ENCODE measurements at regions not wholly inside any gene's neighbourhood (a gene's known extent, or its start where the extent isn't known, plus 50 kb on each side); places are given as distances from the start of the nearest gene placed in this dataset.
"Not testable (repeated sequence)": the region's sequence is repeated elsewhere in the genome, so short reads cannot be mapped to it uniquely, and the experiment has no call there.

- DNase-seq (ENCODE audit: low spot score), result not testable (repeated sequence)
Observed at GRCh38 chr2:111366641-111367029, 245.9 kb downstream of the BCL2L11 start.

- not testable (repeated sequence) for DNase-seq (ENCODE audit: low spot score)
Observed at GRCh38 chr2:111367080-111367479, 246.4 kb downstream of the BCL2L11 start.

- not testable (repeated sequence) for DNase-seq (ENCODE audit: low spot score)
Observed at GRCh38 chr2:111367871-111368270, 247.2 kb downstream of the BCL2L11 start.

GRCh38 chr2:111368288-111368687 is 247.6 kb downstream of the BCL2L11 start:
- DNase-seq (ENCODE audit: low spot score), result not testable (repeated sequence)

GRCh38 chr2:111373060-111373459 is 252.3 kb downstream of the BCL2L11 start:
- DNase-seq (ENCODE audit: low spot score), result not testable (repeated sequence)

GRCh38 chr2:111373989-111374388 is 253.3 kb downstream of the BCL2L11 start:
- not testable (repeated sequence) for DNase-seq (ENCODE audit: low spot score)

- not testable (repeated sequence) for DNase-seq (ENCODE audit: low spot score)
Observed at GRCh38 chr2:111374734-111375133, 254.0 kb downstream of the BCL2L11 start.

GRCh38 chr2:111375320-111375883 is 254.7 kb downstream of the BCL2L11 start:
- DNase-seq (ENCODE audit: low spot score), result not testable (repeated sequence)

GRCh38 chr2:111376272-111376970 is 255.7 kb downstream of the BCL2L11 start:
- DNase-seq (ENCODE audit: low spot score), result not testable (repeated sequence)

- not testable (repeated sequence) for DNase-seq (ENCODE audit: low spot score)
Observed at GRCh38 chr2:111376971-111377352, 256.2 kb downstream of the BCL2L11 start.

GRCh38 chr2:111377386-111377959 is 256.8 kb downstream of the BCL2L11 start:
- DNase-seq (ENCODE audit: low spot score), result not testable (repeated sequence)

GRCh38 chr2:111378348-111378747 is 257.6 kb downstream of the BCL2L11 start:
- DNase-seq (ENCODE audit: low spot score), result not testable (repeated sequence)

- not testable (repeated sequence) for DNase-seq (ENCODE audit: low spot score)
Observed at GRCh38 chr2:111380733-111381439, 260.2 kb downstream of the BCL2L11 start.

- not testable (repeated sequence) for DNase-seq (ENCODE audit: low spot score)
Observed at GRCh38 chr2:111381530-111382306, 261.0 kb downstream of the BCL2L11 start.

GRCh38 chr2:111382507-111382906 is 261.8 kb downstream of the BCL2L11 start:
- DNase-seq (ENCODE audit: low spot score), result not testable (repeated sequence)

- DNase-seq (ENCODE audit: low spot score), result not testable (repeated sequence)
Observed at GRCh38 chr2:111383311-111383710, 262.6 kb downstream of the BCL2L11 start.

- not testable (repeated sequence) for DNase-seq (ENCODE audit: low spot score)
Observed at GRCh38 chr2:111385226-111385957, 264.7 kb downstream of the BCL2L11 start.

- not testable (repeated sequence) for DNase-seq (ENCODE audit: low spot score)
Observed at GRCh38 chr2:111390605-111391004, 269.9 kb downstream of the BCL2L11 start.

GRCh38 chr2:111395350-111396128 is 274.8 kb downstream of the BCL2L11 start:
- not testable (repeated sequence) for DNase-seq (ENCODE audit: low spot score)

- DNase-seq (ENCODE audit: low spot score), result not testable (repeated sequence)
Observed at GRCh38 chr2:111400598-111401253, 280.0 kb downstream of the BCL2L11 start.
